Esophagus squamous epithelium (tissue), 4 donors: ENCODE measurements at regions not wholly inside any gene's neighbourhood (a gene's known extent, or its start where the extent isn't known, plus 50 kb on each side); places are given as distances from the start of the nearest gene placed in this dataset.

Experiments used
- POLR2A ChIP-seq, 4 donors: fragments of 450-650 bp; IDR thresholded peaks; one replicate each; pipeline ENCODE4 v1.6.1; 2017; ENCODE audit warnings: antibody characterized with exemption in 4 of 4, mild to moderate bottlenecking in 4 of 4, moderate library complexity in 3 of 4
- TF ChIP-seq, protein P1 (sequence below), 6 experiments: fragments of 450-650 bp in 4 of 6; fragments of 200-600 bp in 2 of 6; sonication (generic) in 2 of 6; IDR thresholded peaks; one replicate each; pipeline ENCODE4 v1.5.1; 2016 to 2019; ENCODE audit warnings: antibody characterized with exemption in 6 of 6, mild to moderate bottlenecking in 4 of 6, moderate library complexity in 4 of 6

DNA sequence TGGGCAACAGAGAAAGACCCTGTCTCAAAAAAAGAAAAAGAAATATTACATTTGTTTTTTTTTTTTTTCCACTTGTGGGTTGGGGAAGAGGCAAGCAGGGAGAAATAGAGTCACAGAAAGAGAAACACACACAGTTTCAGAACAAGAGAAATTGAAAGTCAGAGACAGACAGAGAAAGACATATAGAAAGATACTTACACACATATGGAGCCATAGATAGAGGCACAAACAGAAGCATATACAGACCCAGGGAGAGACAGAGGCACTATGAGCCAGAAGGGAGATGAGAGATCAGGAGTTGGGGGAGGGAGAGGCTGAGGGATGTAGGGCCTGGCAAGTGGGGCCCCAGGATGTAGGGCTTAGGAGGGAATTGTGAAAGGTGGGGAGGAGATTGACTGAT is 55.2 kb upstream of the GIMD1 start:
- TF ChIP-seq, protein P1, sequence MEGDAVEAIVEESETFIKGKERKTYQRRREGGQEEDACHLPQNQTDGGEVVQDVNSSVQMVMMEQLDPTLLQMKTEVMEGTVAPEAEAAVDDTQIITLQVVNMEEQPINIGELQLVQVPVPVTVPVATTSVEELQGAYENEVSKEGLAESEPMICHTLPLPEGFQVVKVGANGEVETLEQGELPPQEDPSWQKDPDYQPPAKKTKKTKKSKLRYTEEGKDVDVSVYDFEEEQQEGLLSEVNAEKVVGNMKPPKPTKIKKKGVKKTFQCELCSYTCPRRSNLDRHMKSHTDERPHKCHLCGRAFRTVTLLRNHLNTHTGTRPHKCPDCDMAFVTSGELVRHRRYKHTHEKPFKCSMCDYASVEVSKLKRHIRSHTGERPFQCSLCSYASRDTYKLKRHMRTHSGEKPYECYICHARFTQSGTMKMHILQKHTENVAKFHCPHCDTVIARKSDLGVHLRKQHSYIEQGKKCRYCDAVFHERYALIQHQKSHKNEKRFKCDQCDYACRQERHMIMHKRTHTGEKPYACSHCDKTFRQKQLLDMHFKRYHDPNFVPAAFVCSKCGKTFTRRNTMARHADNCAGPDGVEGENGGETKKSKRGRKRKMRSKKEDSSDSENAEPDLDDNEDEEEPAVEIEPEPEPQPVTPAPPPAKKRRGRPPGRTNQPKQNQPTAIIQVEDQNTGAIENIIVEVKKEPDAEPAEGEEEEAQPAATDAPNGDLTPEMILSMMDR (IDR thresholded peaks at IDR 0.05), result no peak
- TF ChIP-seq POLR2A (IDR thresholded peaks at IDR 0.05), result no peak
